ENCODE measurements at regions not wholly inside any gene's neighbourhood (a gene's known extent, or its start where the extent isn't known, plus 50 kb on each side); places are given as distances from the start of the nearest gene placed in this dataset.

DNA sequence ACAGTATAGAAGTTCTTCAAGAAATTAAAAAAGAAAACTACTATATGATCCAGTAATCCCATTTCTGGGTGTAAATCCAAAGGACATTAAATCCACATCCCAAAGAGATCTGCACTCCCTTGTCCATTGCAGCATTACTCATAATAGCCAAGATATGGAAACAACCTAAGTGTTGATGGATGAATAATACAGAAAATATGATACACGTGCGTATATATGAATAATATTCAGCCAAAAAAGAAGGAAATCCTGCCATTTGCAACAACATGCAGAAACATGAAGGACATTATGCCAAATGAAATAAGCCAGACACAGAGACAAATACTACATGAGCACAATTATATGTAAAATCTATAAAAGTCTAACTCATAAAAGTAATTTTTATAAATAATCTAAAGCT is 306.3 kb upstream of the ANO3 start:
- no peaks in the 10 kb centered on the region for H3K36me3 ChIP-seq (ENCODE audit: control insufficient read depth, insufficient read depth, low read length)
- H3K4me3 ChIP-seq (ENCODE audit: low read depth, low read length): no peak overlapping the region
- H3K9ac ChIP-seq (ENCODE audit: low read length): no peak overlapping the region
- peaks cover 8% of the 10 kb centered on the region for H3K4me1 ChIP-seq (ENCODE audit: control insufficient read depth, insufficient read depth, low read length)
- no peaks in the 10 kb centered on the region for H3K9me3 ChIP-seq (ENCODE audit: control insufficient read depth, insufficient read depth, low read depth, low read length)
- no peaks in the 10 kb centered on the region for H3K27me3 ChIP-seq (ENCODE audit: control insufficient read depth, insufficient read depth, low read length)
- no peak overlapping the region for H3K27ac ChIP-seq (ENCODE audit: low read depth, low read length)

DNA sequence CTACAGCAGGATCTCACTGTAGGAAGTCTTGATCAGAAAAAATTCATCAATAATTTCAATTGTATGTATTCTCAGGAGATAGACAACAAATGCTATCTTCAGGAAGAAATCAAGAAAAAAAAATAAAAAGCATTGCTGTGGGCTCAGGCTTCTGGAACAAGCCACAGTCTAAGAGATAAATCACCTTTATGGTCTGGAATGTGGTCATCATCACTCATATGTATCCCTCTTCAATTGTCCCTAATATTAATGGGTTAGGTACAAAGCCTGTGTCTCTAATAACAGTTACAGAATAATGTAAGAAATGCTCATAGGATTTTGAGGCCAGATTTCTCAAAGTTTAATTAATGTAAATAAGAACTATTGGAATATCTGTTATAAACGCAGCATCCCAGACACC is 305.9 kb upstream of the ANO3 start:
- H3K27me3 ChIP-seq (ENCODE audit: control insufficient read depth, insufficient read depth, low read length): no peaks in the 10 kb centered on the region
- H3K36me3 ChIP-seq (ENCODE audit: control insufficient read depth, insufficient read depth, low read length): no peaks in the 10 kb centered on the region
- no peak overlapping the region for H3K9ac ChIP-seq (ENCODE audit: low read length)
- no peak overlapping the region for H3K27ac ChIP-seq (ENCODE audit: low read depth, low read length)
- peaks cover 8% of the 10 kb centered on the region for H3K4me1 ChIP-seq (ENCODE audit: control insufficient read depth, insufficient read depth, low read length)
- no peak overlapping the region for H3K4me3 ChIP-seq (ENCODE audit: low read depth, low read length)
- no peaks in the 10 kb centered on the region for H3K9me3 ChIP-seq (ENCODE audit: control insufficient read depth, insufficient read depth, low read depth, low read length)

DNA sequence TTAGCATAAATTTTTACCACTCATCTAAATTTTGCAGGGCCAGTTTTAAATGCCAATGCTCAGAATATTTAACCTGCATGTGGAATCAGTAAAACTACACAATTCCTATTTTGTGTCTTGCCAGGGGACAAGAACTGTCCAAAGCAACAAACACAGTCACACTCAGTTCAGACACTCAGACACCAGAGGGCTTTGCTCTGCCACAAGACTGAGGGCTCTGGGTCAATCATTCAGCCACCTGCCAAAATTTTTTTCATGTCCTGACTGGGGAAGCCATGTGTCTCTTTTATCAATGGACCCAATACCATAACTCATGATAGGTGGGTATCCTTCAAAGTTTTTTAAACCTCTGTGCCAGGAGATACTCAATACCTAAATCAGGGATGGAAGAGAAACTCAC is 304.0 kb upstream of the ANO3 start:
- H3K4me1 ChIP-seq (ENCODE audit: control insufficient read depth, insufficient read depth, low read length): peaks cover 8% of the 10 kb centered on the region
- H3K9me3 ChIP-seq (ENCODE audit: control insufficient read depth, insufficient read depth, low read depth, low read length): no peaks in the 10 kb centered on the region
- no peaks in the 10 kb centered on the region for H3K36me3 ChIP-seq (ENCODE audit: control insufficient read depth, insufficient read depth, low read length)
- H3K27ac ChIP-seq (ENCODE audit: low read depth, low read length): no peak overlapping the region
- no peak overlapping the region for H3K4me3 ChIP-seq (ENCODE audit: low read depth, low read length)
- no peak overlapping the region for H3K9ac ChIP-seq (ENCODE audit: low read length)
- no peaks in the 10 kb centered on the region for H3K27me3 ChIP-seq (ENCODE audit: control insufficient read depth, insufficient read depth, low read length)

GRCh38 chr11:26028393-26028911 is 303.5 kb upstream of the ANO3 start:
- H3K27ac ChIP-seq (ENCODE audit: low read depth, low read length): no peak overlapping the region
- no peak overlapping the region for H3K4me3 ChIP-seq (ENCODE audit: low read depth, low read length)
- H3K27me3 ChIP-seq (ENCODE audit: control insufficient read depth, insufficient read depth, low read length): no peaks in the 10 kb centered on the region
- H3K36me3 ChIP-seq (ENCODE audit: control insufficient read depth, insufficient read depth, low read length): no peaks in the 10 kb centered on the region
- no peaks in the 10 kb centered on the region for H3K9me3 ChIP-seq (ENCODE audit: control insufficient read depth, insufficient read depth, low read depth, low read length)
- H3K4me1 ChIP-seq (ENCODE audit: control insufficient read depth, insufficient read depth, low read length): peaks cover 8% of the 10 kb centered on the region
- H3K9ac ChIP-seq (ENCODE audit: low read length): no peak overlapping the region

- Histone ChIP-seq H3K27me3 (ENCODE audit: control insufficient read depth, insufficient read depth, low read length) (no peaks in the 10 kb centered on the region), H3K4me1 (ENCODE audit: control insufficient read depth, insufficient read depth, low read length) (peaks cover 8% of the 10 kb centered on the region), H3K27ac (ENCODE audit: low read depth, low read length) (no peak overlapping the region), H3K4me3 (ENCODE audit: low read depth, low read length) (no peak overlapping the region), H3K9me3 (ENCODE audit: control insufficient read depth, insufficient read depth, low read depth, low read length) (no peaks in the 10 kb centered on the region), H3K36me3 (ENCODE audit: control insufficient read depth, insufficient read depth, low read length) (no peaks in the 10 kb centered on the region), H3K9ac (ENCODE audit: low read length) (no peak overlapping the region)
These were observed 301.5 kb upstream of the ANO3 start for GRCh38 chr11:26030399-26030798.

- no peak overlapping the region for H3K4me3 ChIP-seq (ENCODE audit: low read depth, low read length)
- H3K27me3 ChIP-seq (ENCODE audit: control insufficient read depth, insufficient read depth, low read length): no peaks in the 10 kb centered on the region
- no peak overlapping the region for H3K9ac ChIP-seq (ENCODE audit: low read length)
- H3K4me1 ChIP-seq (ENCODE audit: control insufficient read depth, insufficient read depth, low read length): peaks cover 8% of the 10 kb centered on the region
- H3K9me3 ChIP-seq (ENCODE audit: control insufficient read depth, insufficient read depth, low read depth, low read length): no peaks in the 10 kb centered on the region
- H3K27ac ChIP-seq (ENCODE audit: low read depth, low read length): no peak overlapping the region
- H3K36me3 ChIP-seq (ENCODE audit: control insufficient read depth, insufficient read depth, low read length): no peaks in the 10 kb centered on the region
These were observed 299.7 kb upstream of the ANO3 start for GRCh38 chr11:26032241-26032640.

DNA sequence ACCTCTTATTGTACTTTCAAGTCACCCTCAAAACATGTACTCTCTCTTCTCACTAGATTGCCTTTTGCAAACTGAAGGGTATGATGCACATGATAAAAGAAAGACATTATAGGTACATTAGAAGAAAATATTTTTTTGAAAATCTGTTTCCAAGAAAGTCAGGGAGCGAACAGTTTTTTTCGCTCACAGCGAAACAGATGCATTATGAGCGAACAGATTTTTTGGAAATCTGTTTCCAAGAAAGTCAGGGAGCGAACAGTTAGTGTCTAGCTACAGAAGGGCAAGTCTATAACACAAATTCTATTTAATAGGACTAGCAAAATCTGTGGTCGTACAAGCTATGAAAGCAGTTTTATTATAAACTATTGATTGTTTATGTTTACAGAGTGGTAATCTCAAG is 296.2 kb upstream of the ANO3 start:
- H3K27ac ChIP-seq (ENCODE audit: low read depth, low read length): no peak overlapping the region
- no peak overlapping the region for H3K9ac ChIP-seq (ENCODE audit: low read length)
- no peaks in the 10 kb centered on the region for H3K36me3 ChIP-seq (ENCODE audit: control insufficient read depth, insufficient read depth, low read length)
- no peak overlapping the region for H3K4me3 ChIP-seq (ENCODE audit: low read depth, low read length)
- H3K27me3 ChIP-seq (ENCODE audit: control insufficient read depth, insufficient read depth, low read length): no peaks in the 10 kb centered on the region
- no peaks in the 10 kb centered on the region for H3K4me1 ChIP-seq (ENCODE audit: control insufficient read depth, insufficient read depth, low read length)
- no peaks in the 10 kb centered on the region for H3K9me3 ChIP-seq (ENCODE audit: control insufficient read depth, insufficient read depth, low read depth, low read length)

GRCh38 chr11:26037716-26038115 is 294.2 kb upstream of the ANO3 start:
- H3K9ac ChIP-seq (ENCODE audit: low read length): no peak overlapping the region
- H3K27me3 ChIP-seq (ENCODE audit: control insufficient read depth, insufficient read depth, low read length): no peaks in the 10 kb centered on the region
- no peaks in the 10 kb centered on the region for H3K36me3 ChIP-seq (ENCODE audit: control insufficient read depth, insufficient read depth, low read length)
- H3K27ac ChIP-seq (ENCODE audit: low read depth, low read length): no peak overlapping the region
- H3K4me1 ChIP-seq (ENCODE audit: control insufficient read depth, insufficient read depth, low read length): no peaks in the 10 kb centered on the region
- no peak overlapping the region for H3K4me3 ChIP-seq (ENCODE audit: low read depth, low read length)
- no peaks in the 10 kb centered on the region for H3K9me3 ChIP-seq (ENCODE audit: control insufficient read depth, insufficient read depth, low read depth, low read length)

- Histone ChIP-seq H3K27me3 (ENCODE audit: control insufficient read depth, insufficient read depth, low read length) (no peaks in the 10 kb centered on the region), H3K4me1 (ENCODE audit: control insufficient read depth, insufficient read depth, low read length) (no peaks in the 10 kb centered on the region), H3K9me3 (ENCODE audit: control insufficient read depth, insufficient read depth, low read depth, low read length) (no peaks in the 10 kb centered on the region), H3K27ac (ENCODE audit: low read depth, low read length) (no peak overlapping the region), H3K4me3 (ENCODE audit: low read depth, low read length) (no peak overlapping the region), H3K9ac (ENCODE audit: low read length) (no peak overlapping the region), H3K36me3 (ENCODE audit: control insufficient read depth, insufficient read depth, low read length) (no peaks in the 10 kb centered on the region)
These were observed 291.6 kb upstream of the ANO3 start for GRCh38 chr11:26040339-26040738.

DNA sequence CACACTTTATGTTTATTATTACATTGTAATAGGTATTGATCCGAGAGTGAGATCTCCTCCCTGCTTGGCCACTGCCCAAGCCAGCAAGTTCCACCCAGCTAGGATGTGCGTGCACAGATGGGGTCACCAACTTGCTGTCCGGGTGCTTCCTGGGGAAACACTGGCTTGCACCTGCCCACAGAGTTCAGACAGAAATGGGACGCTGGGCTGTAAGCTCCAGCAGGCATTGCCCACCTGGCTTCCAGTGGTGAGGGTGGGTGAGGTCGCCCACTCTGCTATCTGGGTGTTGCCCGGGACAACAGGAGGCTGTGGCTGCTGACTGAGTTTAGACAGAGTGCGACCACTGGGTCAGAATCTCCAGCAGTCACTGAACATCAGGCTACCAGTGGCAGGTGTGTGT is 289.8 kb upstream of the ANO3 start:
- H3K36me3 ChIP-seq (ENCODE audit: control insufficient read depth, insufficient read depth, low read length): no peaks in the 10 kb centered on the region
- H3K27me3 ChIP-seq (ENCODE audit: control insufficient read depth, insufficient read depth, low read length): no peaks in the 10 kb centered on the region

GRCh38 chr11:26043665-26044064 is 288.3 kb upstream of the ANO3 start:
- no peak overlapping the region for H3K27ac ChIP-seq (ENCODE audit: low read depth, low read length)
- no peaks in the 10 kb centered on the region for H3K36me3 ChIP-seq (ENCODE audit: control insufficient read depth, insufficient read depth, low read length)
- H3K9me3 ChIP-seq (ENCODE audit: control insufficient read depth, insufficient read depth, low read depth, low read length): no peaks in the 10 kb centered on the region
- H3K9ac ChIP-seq (ENCODE audit: low read length): no peak overlapping the region
- no peak overlapping the region for H3K4me3 ChIP-seq (ENCODE audit: low read depth, low read length)
- no peaks in the 10 kb centered on the region for H3K27me3 ChIP-seq (ENCODE audit: control insufficient read depth, insufficient read depth, low read length)
- H3K4me1 ChIP-seq (ENCODE audit: control insufficient read depth, insufficient read depth, low read length): no peaks in the 10 kb centered on the region

More for the DNA sequence above, 289.8 kb upstream of the ANO3 start:
- Histone ChIP-seq H3K27ac (ENCODE audit: low read depth, low read length) (no peak overlapping the region), H3K9ac (ENCODE audit: low read length) (no peak overlapping the region), H3K4me3 (ENCODE audit: low read depth, low read length) (no peak overlapping the region), H3K4me1 (ENCODE audit: control insufficient read depth, insufficient read depth, low read length) (no peaks in the 10 kb centered on the region), H3K9me3 (ENCODE audit: control insufficient read depth, insufficient read depth, low read depth, low read length) (no peaks in the 10 kb centered on the region)

DNA sequence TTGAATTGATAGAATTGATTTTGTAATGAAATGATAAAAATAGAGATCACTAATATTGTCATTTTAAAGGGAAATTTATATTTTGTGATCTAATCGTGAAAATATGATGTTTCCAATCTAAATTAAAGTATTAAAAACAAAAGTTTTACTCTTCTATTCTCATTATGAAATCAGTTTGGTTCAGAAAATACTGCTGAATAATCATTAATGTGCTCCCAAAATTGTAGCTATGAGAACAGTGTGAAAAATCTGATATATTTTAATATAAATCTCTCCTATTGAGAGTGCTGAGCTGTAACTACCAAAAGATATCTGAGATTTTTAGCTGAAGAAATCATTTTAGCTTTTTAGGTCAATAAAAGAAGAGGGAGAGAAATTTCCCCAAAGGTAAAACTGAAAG is 287.5 kb upstream of the ANO3 start:
- no peak overlapping the region for H3K27ac ChIP-seq (ENCODE audit: low read depth, low read length)
- no peaks in the 10 kb centered on the region for H3K27me3 ChIP-seq (ENCODE audit: control insufficient read depth, insufficient read depth, low read length)
- no peak overlapping the region for H3K9ac ChIP-seq (ENCODE audit: low read length)
- H3K4me3 ChIP-seq (ENCODE audit: low read depth, low read length): no peak overlapping the region
- H3K36me3 ChIP-seq (ENCODE audit: control insufficient read depth, insufficient read depth, low read length): no peaks in the 10 kb centered on the region
- no peaks in the 10 kb centered on the region for H3K4me1 ChIP-seq (ENCODE audit: control insufficient read depth, insufficient read depth, low read length)
- no peaks in the 10 kb centered on the region for H3K9me3 ChIP-seq (ENCODE audit: control insufficient read depth, insufficient read depth, low read depth, low read length)
